Renal pelvis (tissue), 1 donor: ENCODE measurements at regions not wholly inside any gene's neighbourhood (a gene's known extent, or its start where the extent isn't known, plus 50 kb on each side); places are given as distances from the start of the nearest gene placed in this dataset.
"Not testable (repeated sequence)": the region's sequence is repeated elsewhere in the genome, so short reads cannot be mapped to it uniquely, and the experiment has no call there.

ENCODE experiments used
- DNase-seq: peaks from one replicate; pipeline ENCODE4 v3.0.0-alpha.2; 2013

DNA sequence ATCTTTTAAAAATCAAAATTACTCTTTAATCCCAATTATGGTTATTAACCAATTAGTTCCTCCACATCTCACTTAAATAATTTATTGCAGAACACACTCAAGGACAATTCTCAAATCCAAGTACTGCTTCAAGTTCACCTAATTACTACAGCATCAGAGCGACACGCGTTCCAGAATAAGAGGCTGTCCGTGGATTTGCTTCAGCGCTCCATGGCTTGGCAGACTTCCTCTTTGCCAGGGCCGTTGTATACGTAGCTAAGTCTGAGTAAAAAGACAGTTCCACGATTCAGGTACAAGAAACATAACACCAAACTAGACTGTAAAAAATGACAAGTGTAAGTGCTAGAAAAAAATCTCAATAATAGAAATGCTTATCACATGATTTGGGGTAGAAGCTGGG lies 153.2 kb upstream of the MYT1L start:
- no peak for DNase-seq

DNA sequence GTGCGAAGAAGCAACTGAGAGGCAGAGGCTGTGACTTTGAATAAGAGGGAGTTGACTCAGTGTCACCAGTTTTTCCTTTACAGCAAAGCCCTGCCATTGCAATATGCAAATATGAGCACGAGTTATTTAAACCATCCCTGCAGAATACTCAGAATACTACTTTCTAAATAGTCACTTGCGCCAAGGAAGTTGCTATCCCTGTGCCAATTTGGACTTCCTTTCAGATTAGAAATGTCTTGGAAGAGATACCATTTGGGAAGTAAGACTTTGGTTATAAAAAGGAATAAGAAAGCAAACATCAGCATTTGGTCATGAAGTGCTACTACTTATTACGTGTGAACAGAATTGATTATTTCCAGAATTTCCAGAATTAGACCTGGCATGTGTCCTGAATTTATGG lies 151.8 kb upstream of the MYT1L start:
- no peak for DNase-seq

DNA sequence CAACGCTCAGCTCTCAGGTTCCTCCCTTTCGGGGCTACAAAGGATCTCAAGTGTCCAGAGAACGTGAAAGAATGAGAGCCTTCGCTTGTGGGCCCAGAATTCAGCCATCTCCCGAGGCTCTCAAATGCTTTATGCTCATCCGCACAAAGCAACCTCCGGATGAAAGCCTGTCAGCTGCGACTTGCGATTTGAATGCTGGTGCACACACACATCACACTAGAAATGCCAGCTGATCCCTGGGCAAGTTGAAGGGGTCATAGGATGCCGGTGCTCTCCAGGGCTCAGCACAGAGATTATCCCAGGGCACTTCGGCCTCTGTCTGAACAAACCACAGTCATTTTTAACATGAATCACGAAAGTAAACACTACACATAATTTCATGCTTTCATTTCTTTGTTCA lies 141.8 kb upstream of the MYT1L start:
- DNase-seq = no peak

DNA sequence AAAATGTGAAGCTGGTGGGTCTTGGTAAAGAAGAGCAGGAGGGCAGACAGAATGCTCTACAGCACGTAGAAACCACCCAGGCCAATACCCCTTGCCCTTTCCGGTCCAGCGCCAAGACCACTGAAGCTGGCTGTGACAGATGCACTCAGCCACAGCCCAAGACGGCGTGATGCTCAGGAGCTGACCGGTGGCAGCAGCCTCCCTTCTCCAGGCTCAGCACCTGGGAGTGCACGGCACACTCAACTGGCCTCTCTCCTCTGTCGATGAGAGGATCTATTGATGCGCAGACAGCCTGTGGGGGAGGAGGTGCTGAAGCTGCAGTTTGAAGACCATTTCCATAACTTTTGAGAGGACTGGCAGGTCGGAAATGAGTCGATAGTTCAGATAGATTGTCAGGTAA lies 141.0 kb upstream of the MYT1L start:
- no peak for DNase-seq

DNA sequence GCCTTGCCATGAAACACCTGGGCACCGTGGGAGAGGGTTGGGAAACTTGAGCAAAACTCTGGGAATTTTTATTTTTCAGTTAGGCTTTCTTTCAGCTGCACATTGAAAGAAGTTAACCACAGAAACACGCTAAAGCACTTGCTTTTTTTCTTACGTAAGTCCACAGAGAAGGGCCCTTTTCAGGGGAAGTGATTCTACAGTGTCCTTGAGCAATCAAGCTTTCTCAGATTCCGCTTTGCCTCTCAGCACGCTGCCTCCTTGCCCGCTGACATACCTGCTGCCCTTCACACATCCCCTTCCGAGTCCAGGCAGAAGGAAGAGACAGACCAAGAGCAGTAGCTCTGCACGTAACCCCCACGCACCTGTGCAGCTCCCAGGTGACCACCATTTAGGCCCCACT lies 135.5 kb upstream of the MYT1L start:
- no peak for DNase-seq

DNA sequence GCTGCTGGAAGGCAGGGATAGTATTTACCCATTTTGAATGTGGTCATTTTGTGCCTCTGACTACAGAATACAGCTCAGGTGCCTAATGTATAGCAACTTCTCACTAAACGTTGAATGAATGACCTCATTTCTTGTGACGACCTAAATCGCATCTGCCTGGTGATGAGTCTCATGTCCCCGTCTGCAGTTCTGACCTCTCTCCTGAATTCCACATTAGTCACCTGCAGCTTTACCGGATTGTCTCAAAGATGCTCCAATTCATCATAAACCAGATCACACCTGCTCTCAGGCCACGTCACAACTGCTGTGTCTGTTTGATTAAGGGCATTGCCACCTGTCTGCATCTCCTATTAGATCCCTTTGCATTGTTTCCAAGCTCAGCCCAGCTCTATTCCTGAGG lies 133.6 kb upstream of the MYT1L start:
- DNase-seq = no peak

DNA sequence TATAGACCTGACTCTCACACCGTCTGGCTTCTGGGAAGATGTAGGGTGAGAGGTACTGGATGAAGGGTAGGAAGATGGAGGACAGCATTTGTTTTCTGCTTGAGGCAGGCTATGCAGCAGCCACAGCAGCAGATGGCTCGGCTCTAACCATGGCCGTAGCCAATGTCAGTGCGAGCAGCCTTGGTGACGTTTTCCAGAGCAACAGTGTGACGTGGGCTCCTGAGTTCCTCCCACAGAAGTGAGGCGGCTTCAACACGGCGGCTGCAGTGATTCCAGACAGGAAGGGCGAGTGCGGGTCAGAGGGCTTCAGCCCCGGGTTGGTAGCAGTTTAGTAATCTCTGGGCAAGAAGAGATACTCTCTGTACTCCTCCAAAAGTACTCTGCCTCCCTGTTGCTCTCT lies 133.0 kb upstream of the MYT1L start:
- DNase-seq = no peak

DNA sequence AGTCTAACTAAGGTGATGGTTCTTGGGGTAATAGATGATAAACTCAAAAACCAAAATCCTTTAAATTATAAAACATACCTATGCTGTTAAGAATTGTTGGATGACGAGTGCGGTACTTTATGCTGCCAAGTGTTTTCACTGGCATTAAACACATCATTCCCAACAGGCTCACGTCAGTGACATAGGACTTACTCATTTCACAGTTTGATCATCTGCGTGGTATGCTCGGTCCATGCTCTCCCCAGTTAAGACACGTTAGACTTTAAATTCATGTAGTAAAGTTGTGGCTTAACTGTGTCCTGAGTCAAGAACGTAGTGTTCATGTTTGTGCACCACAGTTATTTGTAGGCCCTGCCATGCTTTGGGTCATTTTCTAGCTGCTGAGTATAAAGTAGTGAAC lies 125.6 kb upstream of the MYT1L start:
- DNase-seq = no peak

DNA sequence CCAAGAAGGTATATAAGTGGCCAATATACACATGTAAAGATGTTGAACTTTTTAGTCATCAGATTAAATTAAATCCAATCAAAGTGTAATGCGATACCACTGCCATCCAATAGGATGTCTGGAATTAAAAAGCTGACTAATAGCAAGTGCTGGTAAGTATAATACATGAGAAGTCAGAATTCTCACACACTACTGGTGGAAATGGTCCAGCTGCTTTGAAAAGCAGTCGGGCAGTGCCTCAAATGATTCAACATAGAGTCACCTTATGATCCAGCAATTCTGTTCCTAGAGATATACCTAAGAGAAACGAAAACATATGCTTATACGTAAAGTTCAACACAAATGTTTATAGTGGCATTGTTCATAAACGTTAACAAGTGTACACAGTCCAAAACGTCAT lies 124.1 kb upstream of the MYT1L start:
- DNase-seq = no peak

DNA sequence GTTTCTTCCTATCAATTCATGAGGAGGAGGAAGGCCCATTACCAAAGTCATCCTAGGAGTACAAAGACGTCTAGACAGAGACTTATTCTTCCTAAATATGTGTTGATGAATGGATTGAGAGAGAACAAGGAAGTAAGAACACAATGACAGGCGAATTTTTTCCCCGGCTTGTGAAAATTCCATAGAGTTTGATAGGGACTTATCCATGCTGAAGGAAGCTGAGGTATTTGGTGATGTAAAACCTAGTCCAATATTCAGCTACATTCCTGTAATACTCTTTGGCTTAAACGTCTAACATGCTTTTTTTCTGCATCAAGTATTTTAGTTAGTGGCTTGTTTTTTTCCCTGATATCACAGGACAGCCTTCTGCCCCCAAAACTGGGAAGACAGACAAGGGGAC lies 121.9 kb upstream of the MYT1L start:
- DNase-seq = no peak

DNA sequence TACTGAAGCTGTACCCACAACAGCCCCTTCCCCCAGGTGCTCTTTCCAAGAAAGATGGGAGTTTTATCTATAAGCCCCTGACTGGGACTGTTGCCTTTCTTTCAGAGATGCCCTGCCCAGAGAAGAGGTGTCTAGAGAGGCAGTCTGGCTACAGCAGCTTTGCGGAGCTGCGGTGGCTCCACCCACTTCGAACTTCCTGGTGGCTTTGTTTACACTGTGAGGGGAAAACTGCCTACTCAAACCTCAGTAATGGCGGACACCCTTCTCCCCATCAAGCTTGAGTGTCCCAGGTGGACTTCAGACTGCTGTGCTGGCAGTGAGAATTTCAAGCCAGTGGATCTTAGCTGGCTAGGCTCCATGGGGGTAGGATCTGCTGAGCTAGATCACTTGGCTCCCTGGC lies 120.2 kb upstream of the MYT1L start:
- not testable (repeated sequence) for DNase-seq

DNA sequence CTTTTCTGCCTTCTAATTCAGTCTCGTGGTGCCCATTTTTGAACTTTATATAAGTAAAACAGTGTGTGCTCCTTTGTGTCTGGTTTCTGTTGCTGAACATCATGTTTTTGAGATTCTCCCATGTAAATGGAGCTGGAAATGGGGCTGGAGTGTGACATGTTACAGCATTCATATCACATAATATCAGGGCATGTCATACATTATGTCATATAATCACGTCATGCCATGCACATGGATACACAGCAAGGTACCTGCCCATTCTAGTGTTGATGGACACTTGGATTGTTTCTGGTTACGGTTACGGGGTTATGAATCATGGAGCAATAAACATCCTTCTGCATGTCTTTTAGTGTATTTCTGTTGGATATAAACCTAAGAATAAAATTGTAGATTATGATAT lies 117.1 kb upstream of the MYT1L start:
- no peak for DNase-seq

DNA sequence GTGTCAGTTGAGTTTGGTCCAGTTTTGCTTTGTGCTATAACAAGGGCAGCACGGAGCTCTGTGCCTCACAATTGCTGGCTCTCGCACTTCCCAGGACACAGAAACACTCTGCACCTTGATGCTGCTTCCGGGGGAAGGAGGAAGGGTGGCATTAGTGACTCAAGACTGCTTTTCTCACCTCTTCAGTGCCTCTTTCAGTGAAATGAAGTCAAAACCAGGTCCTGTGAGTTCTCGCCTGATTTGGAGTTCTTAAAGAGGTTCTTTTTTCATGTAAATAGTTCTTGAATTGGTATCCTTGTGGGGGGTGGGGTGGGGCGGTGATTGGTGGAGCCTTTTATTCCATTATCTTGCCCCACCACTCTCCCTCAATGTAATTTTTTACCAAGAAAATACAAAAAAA lies 91.5 kb upstream of the MYT1L start:
- DNase-seq = no peak

DNA sequence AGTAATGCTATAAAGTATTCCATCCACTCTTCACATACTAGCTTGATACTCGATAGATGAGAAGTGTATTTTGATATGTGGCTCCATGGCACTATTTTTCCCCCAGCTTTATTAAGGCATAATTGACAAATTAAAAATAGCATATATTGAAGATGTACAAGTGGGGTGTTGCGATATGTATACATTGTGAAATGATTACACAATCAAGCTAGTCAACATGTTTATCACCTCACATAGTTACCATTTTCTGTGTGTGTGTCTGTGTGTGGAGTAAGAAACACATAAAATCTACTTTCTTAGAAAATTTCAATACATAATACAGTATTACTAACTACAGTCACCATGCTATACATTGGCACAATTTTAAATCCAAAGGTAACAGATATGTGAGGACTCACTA lies 82.5 kb upstream of the MYT1L start:
- DNase-seq = no peak

DNA sequence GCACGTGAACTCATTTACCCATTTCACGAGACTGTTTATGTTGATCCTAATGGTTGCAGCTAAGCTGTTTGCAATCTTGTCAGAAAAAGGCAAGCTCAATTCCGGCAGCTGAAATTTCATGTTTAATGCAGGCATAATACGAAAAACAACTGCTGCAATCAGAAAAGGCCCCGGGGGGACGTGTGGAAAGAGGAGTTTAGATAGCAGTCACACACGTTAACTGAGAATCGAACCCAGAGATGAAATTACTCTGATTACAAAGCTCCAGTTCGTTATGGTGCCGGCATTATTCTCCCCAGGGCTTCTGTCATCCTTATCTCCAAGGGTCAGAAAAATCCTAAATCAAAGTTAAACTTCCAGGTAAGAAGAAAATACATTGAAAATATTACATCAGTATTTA lies 79.9 kb upstream of the MYT1L start:
- DNase-seq = no peak

DNA sequence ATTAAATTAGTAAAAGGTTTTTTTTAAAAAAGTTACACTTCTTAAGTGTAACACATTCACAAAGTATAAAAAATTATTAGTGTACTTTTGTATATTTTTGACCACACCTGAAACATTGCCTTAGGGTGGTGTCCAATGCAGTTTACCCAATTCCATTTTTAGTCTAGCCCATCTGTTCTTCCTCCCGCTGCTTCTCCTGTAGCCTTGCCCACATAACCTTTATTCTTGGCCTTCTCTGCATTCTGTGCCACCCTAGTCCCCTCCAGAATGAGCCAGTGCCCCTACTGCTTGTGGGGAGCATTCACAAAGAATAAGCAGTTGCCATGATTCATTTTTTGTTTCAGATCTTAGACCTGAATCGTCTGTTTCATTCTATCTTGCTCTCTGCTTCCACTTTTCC lies 78.4 kb upstream of the MYT1L start:
- no peak for DNase-seq

DNA sequence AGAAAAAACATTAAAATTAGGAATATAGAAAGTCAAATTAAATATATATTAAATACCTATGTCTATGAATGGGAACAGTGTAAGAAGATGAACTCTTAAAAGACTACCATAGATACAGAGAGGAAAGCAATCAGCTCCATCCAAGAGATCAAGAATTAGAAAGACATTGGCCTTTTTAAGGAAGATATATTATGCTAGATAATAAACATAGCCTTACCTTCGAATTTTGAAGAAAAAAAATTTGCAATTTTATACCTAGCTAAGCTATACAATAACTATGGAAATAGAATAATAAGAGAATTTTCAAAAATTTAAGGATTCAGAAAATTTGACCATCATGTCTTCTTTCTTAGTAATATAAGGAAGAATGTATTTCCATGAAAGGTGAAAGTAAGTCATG lies 74.7 kb upstream of the MYT1L start:
- no peak for DNase-seq

DNA sequence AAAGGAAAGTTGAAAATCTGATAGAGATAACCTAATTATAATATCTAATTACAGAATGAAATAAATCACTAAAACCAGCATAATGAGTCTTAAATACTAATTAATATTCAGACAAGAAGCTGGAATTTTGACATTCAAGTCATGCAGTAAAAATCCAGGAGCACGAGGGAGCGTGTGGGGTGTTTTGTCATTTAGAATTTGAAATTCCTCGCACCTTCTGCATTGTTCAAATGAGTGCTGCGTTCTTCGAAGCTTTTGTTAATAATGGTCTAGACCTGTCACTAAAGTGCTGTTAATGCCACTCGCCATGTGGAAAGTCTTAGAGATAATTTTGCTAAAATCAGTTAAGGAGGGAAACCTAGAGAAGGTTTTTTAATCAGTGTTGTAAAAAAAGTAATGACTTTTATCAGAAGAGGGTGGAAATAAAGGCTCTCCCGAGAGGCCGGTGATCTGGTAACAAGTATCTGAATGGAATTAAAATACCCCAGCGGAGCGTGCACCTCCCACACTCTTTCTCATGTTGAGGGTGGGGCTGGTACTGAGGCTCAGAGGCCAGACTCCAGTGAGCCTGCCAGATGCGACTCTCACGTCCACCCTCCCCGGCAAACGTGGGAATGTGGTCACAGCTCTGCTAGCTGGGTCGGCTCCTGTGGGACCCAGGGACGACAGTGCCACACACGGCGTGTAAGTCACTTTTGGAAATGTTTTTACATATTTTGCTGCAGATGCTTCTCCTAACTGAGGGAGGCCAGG lies 69.4 kb upstream of the MYT1L start:
- DNase-seq = no peak

DNA sequence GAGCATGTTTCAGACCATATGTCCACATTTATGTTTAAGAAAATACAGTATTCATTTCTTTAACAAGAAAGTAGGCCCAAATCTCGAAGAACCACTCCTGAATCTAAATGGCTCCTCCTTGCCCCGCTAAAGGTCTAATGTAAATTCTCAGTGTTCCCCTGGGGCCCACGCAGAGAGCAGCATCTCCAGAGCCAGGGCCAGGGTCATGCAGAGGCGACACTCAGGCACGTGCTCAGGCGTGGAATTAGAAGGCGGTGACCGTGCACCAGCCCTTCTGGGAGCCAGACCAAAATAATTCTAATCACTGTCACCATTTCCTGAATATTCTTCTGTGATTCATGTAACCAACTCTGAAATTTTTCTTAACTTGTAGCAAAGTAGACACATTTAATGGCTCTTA lies 68.3 kb upstream of the MYT1L start:
- no peak for DNase-seq

DNA sequence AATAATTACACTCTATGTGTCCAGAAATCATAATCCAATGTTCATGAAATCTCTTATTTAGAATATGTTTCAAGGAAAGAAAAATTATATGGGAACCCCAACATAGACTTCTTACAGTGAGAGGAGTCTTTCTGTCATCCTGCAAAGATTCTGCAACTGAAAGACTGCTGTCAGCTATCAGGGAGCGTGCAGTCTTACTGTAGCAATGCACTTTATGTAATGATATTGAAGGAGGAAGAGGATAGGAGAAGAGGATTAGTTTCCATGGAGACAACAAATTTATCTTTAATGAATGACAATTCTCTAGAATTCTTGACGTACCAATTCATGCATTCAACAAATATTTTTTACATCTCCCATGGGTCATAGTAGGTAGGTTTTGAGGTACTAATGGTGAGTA lies 61.3 kb upstream of the MYT1L start:
- DNase-seq = no peak

DNA sequence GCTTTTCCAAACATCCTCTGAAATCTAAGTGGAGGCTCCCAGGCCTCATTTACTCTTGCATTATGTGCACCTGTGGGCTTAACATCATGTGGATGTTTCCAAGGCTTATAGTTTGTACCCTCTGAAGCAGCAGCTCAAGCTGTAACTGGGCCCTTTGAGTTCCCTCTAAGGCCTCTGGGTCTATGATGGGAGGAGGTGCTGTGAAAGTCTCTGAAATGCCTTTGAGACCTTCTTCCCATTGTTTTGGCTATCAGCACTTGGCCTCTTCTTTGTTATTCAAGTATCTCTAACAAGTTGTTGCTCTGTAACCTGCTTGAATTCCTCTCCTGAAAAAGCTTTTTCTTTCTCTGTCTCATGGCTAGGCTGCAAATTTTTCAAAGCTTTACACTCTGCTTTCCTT lies 58.1 kb upstream of the MYT1L start:
- DNase-seq = no peak
